Sigmoid colon (tissue), 4 donors: ENCODE measurements at regions not wholly inside any gene's neighbourhood (a gene's known extent, or its start where the extent isn't known, plus 50 kb on each side); places are given as distances from the start of the nearest gene placed in this dataset.

Source experiments
- CTCF ChIP-seq, 4 experiments: fragments of 450-650 bp in 3 of 4; fragments of 200-600 bp in 1 of 4; IDR thresholded peaks; one replicate each; pipeline ENCODE4 v1.5.1; 2016 to 2019; ENCODE audit warnings: antibody characterized with exemption in 4 of 4, mild to moderate bottlenecking in 3 of 4, moderate library complexity in 2 of 4
- EP300 ChIP-seq, 4 donors: sonication (generic); formaldehyde crosslinking; IDR thresholded peaks; one replicate each; pipeline ENCODE4 v1.6.1; 2017; ENCODE audit warnings: antibody characterized with exemption in 4 of 4
- POLR2A ChIP-seq, 2 donors: fragments of 450-650 bp; IDR thresholded peaks; one replicate each; pipeline ENCODE4 v1.6.1; 2016; ENCODE audit warnings: antibody characterized with exemption in 2 of 2, mild to moderate bottlenecking in 2 of 2, moderate library complexity in 2 of 2
- POLR2AphosphoS5 ChIP-seq, 4 donors: sonication (generic); formaldehyde crosslinking; IDR thresholded peaks; one replicate each; pipeline ENCODE4 v1.6.1; 2017; ENCODE audit warnings: antibody characterized with exemption in 4 of 4

GRCh38 chr2:18276583-18277075 is 283.8 kb downstream of the RDH14 start:
- no peak for TF ChIP-seq CTCF (IDR thresholded peaks at IDR 0.05)
- no peak for TF ChIP-seq EP300 (IDR thresholded peaks at IDR 0.05)
- TF ChIP-seq POLR2A (IDR thresholded peaks at IDR 0.05), result no peak
- TF ChIP-seq POLR2AphosphoS5 (IDR thresholded peaks at IDR 0.05), result no peak
